ENCODE measurements at regions not wholly inside any gene's neighbourhood (a gene's known extent, or its start where the extent isn't known, plus 50 kb on each side); places are given as distances from the start of the nearest gene placed in this dataset.

DNA sequence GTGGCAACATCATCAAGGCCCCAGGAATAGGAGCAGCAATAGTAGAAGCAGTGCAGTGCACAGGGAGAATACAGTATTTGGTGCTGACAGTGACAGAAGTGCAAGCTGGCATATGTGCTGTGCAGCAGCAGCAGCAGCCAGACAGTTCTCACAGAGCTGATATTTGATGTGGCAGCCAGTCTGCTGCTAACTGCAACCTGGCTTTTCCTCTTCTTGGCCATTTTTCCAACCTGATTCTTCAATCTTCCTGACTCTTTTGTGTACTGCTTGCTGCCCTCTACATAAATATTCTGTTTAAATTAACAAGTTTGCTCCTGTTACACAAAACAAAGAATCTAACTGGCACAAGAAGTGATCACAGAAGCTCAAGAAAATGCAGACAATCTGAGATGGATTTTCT, 102.0 kb downstream of the CASP12 start:
- Histone ChIP-seq H4K20me1 (ENCODE audit: insufficient read depth, low read length) (no peaks in the 10 kb centered on the region), H3K9me2 (replicated peaks; ENCODE audit: insufficient read depth, low read length) (no peaks in the 10 kb centered on the region), H3K27ac (ENCODE audit: low read length) (no peak overlapping the region), H3K4me2 (ENCODE audit: low read depth, low read length) (no peak overlapping the region), H3K9me3 (replicated peaks; ENCODE audit: insufficient read depth, low read length) (no peaks in the 10 kb centered on the region), H3K27me3 (replicated peaks; ENCODE audit: insufficient read depth, low read length) (no peaks in the 10 kb centered on the region), H3K9ac (ENCODE audit: low read length) (no peak overlapping the region), H2AFZ (ENCODE audit: low read length) (no peak overlapping the region), H3K4me3 (ENCODE audit: low read length) (no peak overlapping the region), H3K4me1 (ENCODE audit: low read length) (peaks cover 11% of the 10 kb centered on the region), H3K79me2 (ENCODE audit: low read length) (no peaks in the 10 kb centered on the region), H3F3A (ENCODE audit: insufficient read depth, low read length) (no peaks in the 10 kb centered on the region; the same call in 1 of the 2 replicates), H3K36me3 (replicated peaks; ENCODE audit: insufficient read depth, low read length) (no peaks in the 10 kb centered on the region)
- no peak for DNase-seq
- TF ChIP-seq, protein P1, sequence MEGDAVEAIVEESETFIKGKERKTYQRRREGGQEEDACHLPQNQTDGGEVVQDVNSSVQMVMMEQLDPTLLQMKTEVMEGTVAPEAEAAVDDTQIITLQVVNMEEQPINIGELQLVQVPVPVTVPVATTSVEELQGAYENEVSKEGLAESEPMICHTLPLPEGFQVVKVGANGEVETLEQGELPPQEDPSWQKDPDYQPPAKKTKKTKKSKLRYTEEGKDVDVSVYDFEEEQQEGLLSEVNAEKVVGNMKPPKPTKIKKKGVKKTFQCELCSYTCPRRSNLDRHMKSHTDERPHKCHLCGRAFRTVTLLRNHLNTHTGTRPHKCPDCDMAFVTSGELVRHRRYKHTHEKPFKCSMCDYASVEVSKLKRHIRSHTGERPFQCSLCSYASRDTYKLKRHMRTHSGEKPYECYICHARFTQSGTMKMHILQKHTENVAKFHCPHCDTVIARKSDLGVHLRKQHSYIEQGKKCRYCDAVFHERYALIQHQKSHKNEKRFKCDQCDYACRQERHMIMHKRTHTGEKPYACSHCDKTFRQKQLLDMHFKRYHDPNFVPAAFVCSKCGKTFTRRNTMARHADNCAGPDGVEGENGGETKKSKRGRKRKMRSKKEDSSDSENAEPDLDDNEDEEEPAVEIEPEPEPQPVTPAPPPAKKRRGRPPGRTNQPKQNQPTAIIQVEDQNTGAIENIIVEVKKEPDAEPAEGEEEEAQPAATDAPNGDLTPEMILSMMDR (IDR thresholded peaks at IDR 0.05; ENCODE audit: low read length) = no peak
- TF ChIP-seq EZH2phosphoT487 (IDR thresholded peaks at IDR 0.05; ENCODE audit: low read length) (no peak), EZH2 (optimal IDR thresholded peaks at IDR 0.05; ENCODE audit: low read depth, low read length) (no peak)

DNA sequence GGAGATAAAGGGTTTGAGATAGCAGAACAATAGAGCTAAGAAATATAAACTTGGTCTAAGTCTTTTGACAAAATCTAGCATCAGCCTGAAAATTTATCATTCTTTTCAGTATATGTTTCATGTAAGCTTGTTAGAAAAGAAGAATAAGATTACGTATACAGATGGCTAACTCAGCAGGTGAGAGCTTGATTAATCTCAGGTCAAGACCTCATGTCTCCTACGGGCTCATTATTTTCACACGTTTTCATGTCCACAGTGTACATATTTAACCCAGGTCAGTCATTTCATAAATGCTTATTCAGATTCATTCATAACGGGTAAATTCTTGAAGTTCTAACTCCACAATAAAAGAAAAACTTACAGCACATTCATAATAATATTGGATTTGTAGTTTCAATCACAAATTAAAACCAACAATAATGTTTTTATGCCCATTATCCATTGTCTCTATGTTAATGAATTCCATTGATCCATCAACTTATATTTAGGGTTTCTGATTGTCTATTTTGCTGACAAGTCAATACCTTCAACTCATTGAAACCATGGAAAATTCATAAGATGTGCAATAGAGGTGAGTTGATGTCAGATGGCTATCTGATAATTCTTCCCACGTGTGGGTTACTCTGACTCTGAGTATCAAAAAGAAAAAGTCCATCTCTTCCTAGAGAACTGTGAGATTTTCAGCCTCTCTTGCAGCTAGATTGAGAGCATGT, 102.6 kb downstream of the CASP12 start:
- H3K27me3 ChIP-seq (replicated peaks; ENCODE audit: insufficient read depth, low read length) = no peaks in the 10 kb centered on the region
- H3K27ac ChIP-seq (ENCODE audit: low read length) = no peak overlapping the region
- no peak overlapping the region for H3K4me2 ChIP-seq (ENCODE audit: low read depth, low read length)
- DNase-seq = no peak
- no peak overlapping the region for H3K9ac ChIP-seq (ENCODE audit: low read length)
- H3K4me1 ChIP-seq (ENCODE audit: low read length) = peaks cover 11% of the 10 kb centered on the region
- no peaks in the 10 kb centered on the region for H3K9me3 ChIP-seq (replicated peaks; ENCODE audit: insufficient read depth, low read length)
- TF ChIP-seq EZH2 (optimal IDR thresholded peaks at IDR 0.05; ENCODE audit: low read depth, low read length) (no peak), EZH2phosphoT487 (IDR thresholded peaks at IDR 0.05; ENCODE audit: low read length) (no peak)
- TF ChIP-seq, protein P1 (IDR thresholded peaks at IDR 0.05; ENCODE audit: low read length) = no peak
- H3K9me2 ChIP-seq (replicated peaks; ENCODE audit: insufficient read depth, low read length) = no peaks in the 10 kb centered on the region
- no peak overlapping the region for H3K4me3 ChIP-seq (ENCODE audit: low read length)
- H2AFZ ChIP-seq (ENCODE audit: low read length) = no peak overlapping the region
- H3K36me3 ChIP-seq (replicated peaks; ENCODE audit: insufficient read depth, low read length) = no peaks in the 10 kb centered on the region
- no peaks in the 10 kb centered on the region; the same call in 1 of the 2 replicates for H3F3A ChIP-seq (ENCODE audit: insufficient read depth, low read length)
- H4K20me1 ChIP-seq (ENCODE audit: insufficient read depth, low read length) = no peaks in the 10 kb centered on the region
- H3K79me2 ChIP-seq (ENCODE audit: low read length) = no peaks in the 10 kb centered on the region

DNA sequence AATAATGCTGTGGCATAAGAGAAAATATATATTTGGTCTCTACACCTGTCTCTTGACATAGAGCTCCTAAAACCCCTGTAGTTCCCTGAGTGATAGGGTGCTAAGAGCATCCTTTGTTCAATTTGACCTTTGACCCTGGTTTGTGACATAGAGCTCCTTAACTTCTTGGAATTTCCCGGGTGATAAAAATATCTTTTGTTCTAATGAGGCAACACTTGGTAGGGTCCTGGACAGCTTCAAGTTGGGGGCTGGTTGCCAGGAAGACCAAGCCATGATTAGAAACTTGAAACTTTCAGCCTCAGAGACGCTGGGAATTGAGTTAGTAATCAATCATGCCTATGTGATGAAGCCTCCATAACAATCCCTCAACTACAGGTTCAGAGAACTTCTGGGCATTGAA, 105.4 kb downstream of the CASP12 start:
- no peak for DNase-seq
- no peak for TF ChIP-seq EZH2phosphoT487 (IDR thresholded peaks at IDR 0.05; ENCODE audit: low read length)
- TF ChIP-seq, protein P1 (IDR thresholded peaks at IDR 0.05; ENCODE audit: low read length) = no peak
- no peak for TF ChIP-seq EZH2 (optimal IDR thresholded peaks at IDR 0.05; ENCODE audit: low read depth, low read length)
- H3F3A ChIP-seq (ENCODE audit: insufficient read depth, low read length) = no peaks in the 10 kb centered on the region

More for the DNA sequence above, 105.4 kb downstream of the CASP12 start:
- Histone ChIP-seq H3K9me3 (replicated peaks; ENCODE audit: insufficient read depth, low read length) (no peaks in the 10 kb centered on the region), H4K20me1 (ENCODE audit: insufficient read depth, low read length) (no peaks in the 10 kb centered on the region), H3K9me2 (replicated peaks; ENCODE audit: insufficient read depth, low read length) (no peaks in the 10 kb centered on the region), H3K4me1 (ENCODE audit: low read length) (no peaks in the 10 kb centered on the region), H3K79me2 (ENCODE audit: low read length) (no peaks in the 10 kb centered on the region), H3K36me3 (replicated peaks; ENCODE audit: insufficient read depth, low read length) (no peaks in the 10 kb centered on the region), H2AFZ (ENCODE audit: low read length) (no peak overlapping the region), H3K4me3 (ENCODE audit: low read length) (no peak overlapping the region), H3K27ac (ENCODE audit: low read length) (no peak overlapping the region), H3K9ac (ENCODE audit: low read length) (no peak overlapping the region), H3K4me2 (ENCODE audit: low read depth, low read length) (no peak overlapping the region), H3K27me3 (replicated peaks; ENCODE audit: insufficient read depth, low read length) (no peaks in the 10 kb centered on the region)
